Osteoblast (primary cell): ENCODE measurements at regions not wholly inside any gene's neighbourhood (a gene's known extent, or its start where the extent isn't known, plus 50 kb on each side); places are given as distances from the start of the nearest gene placed in this dataset.

Experiments
- DNase-seq: peaks from one replicate; pipeline ENCODE4 v3.0.0; 2011; ENCODE audit warnings: low spot score, mixed read lengths; ENCODE audit not compliant: insufficient read length; ENCODE audit errors: missing footprints
- H2AFZ ChIP-seq: 2 replicates; pipeline ENCODE4 v1.6.0; 2011; ENCODE audit warnings: mild to moderate bottlenecking, low read length
- H3K27ac ChIP-seq: 2 replicates; pipeline ENCODE4 v1.5.1; 2011; ENCODE audit warnings: mild to moderate bottlenecking, low read depth, low read length, moderate library complexity
- H3K27me3 ChIP-seq: 2 replicates; pipeline ENCODE4 v1.6.0; 2012; ENCODE audit warnings: mild to moderate bottlenecking, control low read depth, inconsistent platforms, low read length, moderate library complexity; ENCODE audit not compliant: insufficient read depth
- H3K36me3 ChIP-seq: 2 replicates; pipeline ENCODE4 v1.5.1; 2011; ENCODE audit warnings: mild to moderate bottlenecking, low read length, control low read depth, moderate library complexity; ENCODE audit not compliant: insufficient read depth
- H3K4me1 ChIP-seq: 2 replicates; pipeline ENCODE4 v1.5.1; 2011; ENCODE audit warnings: mild to moderate bottlenecking, low read length, control low read depth, moderate library complexity; ENCODE audit not compliant: insufficient read depth
- H3K4me2 ChIP-seq: 2 replicates; pipeline ENCODE4 v1.6.0; 2011; ENCODE audit warnings: mild to moderate bottlenecking, low read length; ENCODE audit not compliant: insufficient read depth
- H3K4me3 ChIP-seq: fragments of 200-600 bp; sonication (generic); 3 replicates; pipeline ENCODE4 v1.5.1; 2012; ENCODE audit warnings: mild to moderate bottlenecking, low read length, inconsistent platforms; ENCODE audit not compliant: insufficient read depth
- H3K79me2 ChIP-seq: 2 replicates; pipeline ENCODE4 v1.6.0; 2012; ENCODE audit warnings: mild to moderate bottlenecking, low read length, control low read depth, inconsistent platforms; ENCODE audit not compliant: insufficient read depth
- H3K9me3 ChIP-seq: 2 replicates; pipeline ENCODE4 v1.5.1; 2011; ENCODE audit warnings: low read depth, low read length, control low read depth
- H4K20me1 ChIP-seq: 2 replicates; pipeline ENCODE4 v1.6.0; 2012; ENCODE audit warnings: mild to moderate bottlenecking, low read length, control low read depth; ENCODE audit not compliant: insufficient read depth
- CTCF ChIP-seq: IDR thresholded peaks from 2 replicates; pipeline ENCODE4 v1.5.1; 2011; ENCODE audit warnings: mild to moderate bottlenecking, low read depth, low read length, moderate library complexity; ENCODE audit errors: extremely low read depth

GRCh38 chr2:14684516-14684915 lies 52.0 kb downstream of the LRATD1 start:
- no peak for TF ChIP-seq CTCF
- H3K27ac ChIP-seq, result no peak overlapping the region
- no peak overlapping the region for H3K4me3 ChIP-seq

GRCh38 chr2:14690926-14691325 lies 58.4 kb downstream of the LRATD1 start:
- H2AFZ ChIP-seq, result no peak overlapping the region
- H3K27ac ChIP-seq, result no peak overlapping the region
- H3K4me2 ChIP-seq, result no peak overlapping the region
- no peaks in the 10 kb centered on the region for H4K20me1 ChIP-seq
- H3K36me3 ChIP-seq, result no peaks in the 10 kb centered on the region
- H3K27me3 ChIP-seq, result no peaks in the 10 kb centered on the region
- no peaks in the 10 kb centered on the region for H3K9me3 ChIP-seq
- H3K79me2 ChIP-seq, result no peaks in the 10 kb centered on the region
- H3K4me3 ChIP-seq, result no peak overlapping the region
- DNase-seq, result no peak
- TF ChIP-seq CTCF, result no peak
- no peaks in the 10 kb centered on the region for H3K4me1 ChIP-seq

More at GRCh38 chr2:14684516-14684915, 52.0 kb downstream of the LRATD1 start:
- Histone ChIP-seq H3K4me2 (no peak overlapping the region), H3K79me2 (no peaks in the 10 kb centered on the region), H3K9me3 (no peaks in the 10 kb centered on the region), H3K36me3 (no peaks in the 10 kb centered on the region), H3K27me3 (no peaks in the 10 kb centered on the region), H3K4me1 (no peaks in the 10 kb centered on the region), H2AFZ (no peak overlapping the region), H4K20me1 (no peaks in the 10 kb centered on the region)
- DNase-seq, result no peak

GRCh38 chr2:14693874-14694273 lies 61.4 kb downstream of the LRATD1 start:
- Histone ChIP-seq H3K79me2 (no peaks in the 10 kb centered on the region), H2AFZ (no peak overlapping the region), H4K20me1 (no peaks in the 10 kb centered on the region), H3K4me3 (no peak overlapping the region), H3K27ac (no peak overlapping the region), H3K36me3 (no peaks in the 10 kb centered on the region), H3K4me1 (no peaks in the 10 kb centered on the region), H3K9me3 (no peaks in the 10 kb centered on the region), H3K27me3 (no peaks in the 10 kb centered on the region), H3K4me2 (no peak overlapping the region)
- TF ChIP-seq CTCF, result no peak
- no peak for DNase-seq

- Histone ChIP-seq H3K4me1 (no peaks in the 10 kb centered on the region), H3K36me3 (no peaks in the 10 kb centered on the region), H3K4me2 (no peak overlapping the region), H3K27ac (no peak overlapping the region), H3K27me3 (no peaks in the 10 kb centered on the region), H3K4me3 (no peak overlapping the region), H3K79me2 (no peaks in the 10 kb centered on the region), H2AFZ (no peak overlapping the region), H4K20me1 (no peaks in the 10 kb centered on the region), H3K9me3 (no peaks in the 10 kb centered on the region)
- no peak for TF ChIP-seq CTCF
- no peak for DNase-seq
Measured at GRCh38 chr2:14700753-14701152, 68.2 kb downstream of the LRATD1 start.
